Loucy (cell line): ENCODE measurements at regions not wholly inside any gene's neighbourhood (a gene's known extent, or its start where the extent isn't known, plus 50 kb on each side); places are given as distances from the start of the nearest gene placed in this dataset.

Experiments
- CTCF ChIP-seq: fragments of 200-600 bp; sonication (generic); conservative IDR thresholded peaks from 2 replicates; pipeline ENCODE4 v1.5.1; 2014; ENCODE audit warnings: mild to moderate bottlenecking, antibody characterized with exemption, low read length
- EZH2phosphoT487 ChIP-seq: fragments of 200-600 bp; IDR thresholded peaks from 2 replicates; pipeline ENCODE4 v1.6.1; 2018; ENCODE audit warnings: antibody characterized with exemption, mild to moderate bottlenecking, moderate library complexity, borderline replicate concordance

DNA sequence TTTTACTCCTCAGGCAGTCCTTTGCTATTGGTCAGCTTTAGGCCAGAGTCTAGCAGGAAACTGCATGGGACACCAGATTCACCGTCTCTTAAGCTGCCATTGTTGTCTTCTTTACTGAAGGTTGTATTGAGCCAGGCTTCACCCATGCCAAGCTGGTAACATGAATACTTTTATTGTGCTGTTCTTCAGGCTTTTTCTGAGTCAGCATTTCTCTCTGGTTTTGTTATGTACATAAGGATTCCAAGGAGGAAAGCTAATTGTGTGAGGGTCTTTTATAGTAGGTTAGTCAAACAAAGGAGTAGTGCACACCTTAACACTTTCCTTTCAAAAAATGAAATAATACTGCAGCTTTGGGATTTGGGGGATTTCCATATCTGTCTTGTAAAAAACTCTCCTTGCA, 252.8 kb downstream of the JRKL start:
- TF ChIP-seq CTCF (no peak), EZH2phosphoT487 (no peak)
